ENCODE measurements at regions not wholly inside any gene's neighbourhood (a gene's known extent, or its start where the extent isn't known, plus 50 kb on each side); places are given as distances from the start of the nearest gene placed in this dataset.
A peak's percentile ranks its signal among the peaks of the same experiment; 100 is the strongest.
"Not testable (repeated sequence)": the region's sequence is repeated elsewhere in the genome, so short reads cannot be mapped to it uniquely, and the experiment has no call there.

GRCh38 chr2:83196225-83196624 is 1262.9 kb downstream of the SUCLG1 start:
- peak overlapping the region; percentile 37 for H3K9ac ChIP-seq (ENCODE audit: low read length)
- H3K9me3 ChIP-seq (ENCODE audit: control insufficient read depth, low read length), result no peaks in the 10 kb centered on the region
- peak; percentile 78 for DNase-seq (ENCODE audit: low read depth)
- H3K36me3 ChIP-seq (ENCODE audit: control insufficient read depth, insufficient read depth, low read length, severe bottlenecking), result no peaks in the 10 kb centered on the region
- H3K4me1 ChIP-seq (ENCODE audit: control insufficient read depth, insufficient read depth, low read length), result peaks cover 9% of the 10 kb centered on the region
- no peaks in the 10 kb centered on the region for H3K27me3 ChIP-seq (replicated peaks; ENCODE audit: control insufficient read depth, insufficient read depth, low read length)
- H3K4me3 ChIP-seq (ENCODE audit: low read length), result no peak overlapping the region

DNA sequence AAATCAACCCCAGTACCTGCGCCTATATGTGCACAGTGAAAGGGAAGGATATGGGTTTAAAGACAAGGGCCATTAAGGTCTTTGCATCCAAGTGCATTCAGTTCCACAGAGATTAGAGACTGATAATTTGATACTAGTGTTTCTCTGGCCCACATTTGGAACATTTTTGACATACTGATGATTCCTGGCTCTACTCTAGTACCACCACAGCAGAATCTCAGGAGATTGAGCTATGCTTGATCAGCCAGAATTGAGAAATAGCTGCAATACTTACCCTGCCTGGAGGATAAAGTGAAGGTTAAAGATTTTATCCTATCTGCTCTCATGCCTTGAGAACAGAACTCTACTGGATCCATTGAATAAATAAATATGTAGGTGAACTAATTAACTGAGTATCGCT is 1267.8 kb downstream of the SUCLG1 start:
- Histone ChIP-seq H3K9me3 (ENCODE audit: control insufficient read depth, low read length) (no peaks in the 10 kb centered on the region), H3K27me3 (replicated peaks; ENCODE audit: control insufficient read depth, insufficient read depth, low read length) (no peaks in the 10 kb centered on the region), H3K36me3 (ENCODE audit: control insufficient read depth, insufficient read depth, low read length, severe bottlenecking) (no peaks in the 10 kb centered on the region), H3K9ac (ENCODE audit: low read length) (no peak overlapping the region), H3K4me1 (ENCODE audit: control insufficient read depth, insufficient read depth, low read length) (peaks cover 9% of the 10 kb centered on the region), H3K4me3 (ENCODE audit: low read length) (no peak overlapping the region)
- peak; percentile 47 for DNase-seq (ENCODE audit: low read depth)

DNA sequence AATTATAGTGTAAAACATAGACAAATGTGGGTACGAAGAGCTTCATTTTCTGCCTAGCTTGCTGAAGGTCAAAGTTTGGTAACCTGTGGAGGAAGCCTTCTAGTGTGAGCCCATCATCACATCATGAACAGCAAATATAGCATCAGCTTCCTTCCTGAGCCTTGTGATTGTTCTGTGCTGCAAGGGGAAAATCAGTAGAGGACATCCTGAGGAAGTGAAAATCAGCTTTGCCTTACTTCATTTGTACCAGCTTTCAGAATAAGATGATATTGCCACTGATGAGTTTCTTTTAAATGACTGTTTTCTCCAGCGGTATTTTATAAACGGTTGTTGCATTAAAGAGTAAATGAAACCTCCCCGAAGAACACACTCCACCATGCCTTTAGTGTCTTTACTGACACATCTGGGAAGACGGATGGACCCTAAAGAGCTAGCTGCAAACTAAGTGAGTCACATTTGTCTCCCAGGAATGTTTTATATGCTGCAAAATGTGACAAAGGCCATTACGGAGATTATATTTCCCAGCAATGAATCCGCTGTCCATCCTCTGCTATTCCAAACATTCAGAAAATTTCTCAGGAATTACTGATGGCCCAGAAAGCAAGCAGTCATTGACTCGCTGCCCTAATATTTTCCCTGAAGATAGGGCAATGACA is 1272.8 kb downstream of the SUCLG1 start:
- H3K36me3 ChIP-seq (ENCODE audit: control insufficient read depth, insufficient read depth, low read length, severe bottlenecking), result no peaks in the 10 kb centered on the region
- H3K4me3 ChIP-seq (ENCODE audit: low read length), result no peak overlapping the region
- DNase-seq (ENCODE audit: low read depth), result no peak
- H3K9ac ChIP-seq (ENCODE audit: low read length), result no peak overlapping the region
- H3K4me1 ChIP-seq (ENCODE audit: control insufficient read depth, insufficient read depth, low read length), result no peaks in the 10 kb centered on the region
- no peaks in the 10 kb centered on the region for H3K9me3 ChIP-seq (ENCODE audit: control insufficient read depth, low read length)
- no peaks in the 10 kb centered on the region for H3K27me3 ChIP-seq (replicated peaks; ENCODE audit: control insufficient read depth, insufficient read depth, low read length)

- H3K9me3 ChIP-seq (ENCODE audit: control insufficient read depth, low read length); DNase-seq (ENCODE audit: low read depth); H3K4me1 ChIP-seq (ENCODE audit: control insufficient read depth, insufficient read depth, low read length); H3K27me3 ChIP-seq (replicated peaks; ENCODE audit: control insufficient read depth, insufficient read depth, low read length); H3K4me3 ChIP-seq (ENCODE audit: low read length); H3K36me3 ChIP-seq (ENCODE audit: control insufficient read depth, insufficient read depth, low read length, severe bottlenecking); H3K9ac ChIP-seq (ENCODE audit: low read length): not testable (repeated sequence)
These were observed 1278.1 kb downstream of the SUCLG1 start for GRCh38 chr2:83180862-83181530.

- Histone ChIP-seq H3K9ac (ENCODE audit: low read length) (no peak overlapping the region), H3K9me3 (ENCODE audit: control insufficient read depth, low read length) (no peaks in the 10 kb centered on the region), H3K4me3 (ENCODE audit: low read length) (no peak overlapping the region), H3K27me3 (replicated peaks; ENCODE audit: control insufficient read depth, insufficient read depth, low read length) (no peaks in the 10 kb centered on the region), H3K4me1 (ENCODE audit: control insufficient read depth, insufficient read depth, low read length) (peaks cover 3% of the 10 kb centered on the region), H3K36me3 (ENCODE audit: control insufficient read depth, insufficient read depth, low read length, severe bottlenecking) (no peaks in the 10 kb centered on the region)
- DNase-seq (ENCODE audit: low read depth), result no peak
These were observed 1282.5 kb downstream of the SUCLG1 start for GRCh38 chr2:83176539-83176938.

- Histone ChIP-seq H3K27me3 (replicated peaks; ENCODE audit: control insufficient read depth, insufficient read depth, low read length) (no peaks in the 10 kb centered on the region), H3K4me1 (ENCODE audit: control insufficient read depth, insufficient read depth, low read length) (peaks cover 3% of the 10 kb centered on the region), H3K9ac (ENCODE audit: low read length) (no peak overlapping the region), H3K9me3 (ENCODE audit: control insufficient read depth, low read length) (no peaks in the 10 kb centered on the region), H3K36me3 (ENCODE audit: control insufficient read depth, insufficient read depth, low read length, severe bottlenecking) (no peaks in the 10 kb centered on the region), H3K4me3 (ENCODE audit: low read length) (no peak overlapping the region)
- DNase-seq (ENCODE audit: low read depth), result peak; percentile 30
These were observed 1286.2 kb downstream of the SUCLG1 start for GRCh38 chr2:83172841-83173240.

DNA sequence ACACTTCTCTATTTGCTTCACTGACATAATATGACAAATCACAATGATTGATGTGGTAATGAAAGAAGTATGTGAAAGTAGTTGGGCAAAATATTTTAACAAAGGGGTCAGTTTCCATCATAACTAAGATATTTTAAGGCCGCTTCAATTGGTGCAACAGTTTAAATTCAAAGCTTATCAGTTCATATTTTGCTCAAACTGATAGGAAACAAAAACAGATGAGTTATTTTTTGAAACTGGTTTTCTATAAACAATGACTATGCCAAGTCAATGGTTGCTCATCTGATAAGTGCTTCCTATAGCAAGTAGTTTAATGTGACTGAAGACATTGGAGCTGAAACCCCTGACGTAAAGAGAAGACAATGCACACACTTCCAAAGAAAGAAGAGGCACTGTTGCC is 1290.7 kb downstream of the SUCLG1 start:
- Histone ChIP-seq H3K9ac (ENCODE audit: low read length) (no peak overlapping the region), H3K36me3 (ENCODE audit: control insufficient read depth, insufficient read depth, low read length, severe bottlenecking) (no peaks in the 10 kb centered on the region), H3K4me3 (ENCODE audit: low read length) (no peak overlapping the region), H3K9me3 (ENCODE audit: control insufficient read depth, low read length) (no peaks in the 10 kb centered on the region), H3K27me3 (replicated peaks; ENCODE audit: control insufficient read depth, insufficient read depth, low read length) (no peaks in the 10 kb centered on the region), H3K4me1 (ENCODE audit: control insufficient read depth, insufficient read depth, low read length) (peaks cover 3% of the 10 kb centered on the region)
- DNase-seq (ENCODE audit: low read depth), result no peak

DNA sequence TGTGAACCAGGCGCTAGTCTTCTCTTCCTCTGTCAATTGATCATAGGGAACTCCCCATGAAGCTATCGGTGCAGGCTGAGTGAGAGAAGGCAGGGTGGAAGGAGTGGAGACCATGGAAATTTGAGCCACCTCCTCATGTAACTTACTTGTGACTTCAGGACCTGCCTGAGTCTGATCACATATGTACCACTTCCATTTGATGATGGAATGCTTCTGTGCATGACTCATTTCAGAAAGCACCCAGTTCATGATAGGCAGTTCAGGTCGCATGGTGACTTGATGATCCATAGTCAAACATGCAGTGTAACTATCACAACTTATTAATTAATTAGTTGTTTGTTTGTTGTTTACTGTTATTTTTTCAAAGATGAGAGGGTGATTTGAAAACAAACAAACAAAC is 1296.7 kb downstream of the SUCLG1 start:
- H3K4me1 ChIP-seq (ENCODE audit: control insufficient read depth, insufficient read depth, low read length), result no peaks in the 10 kb centered on the region
- H3K4me3 ChIP-seq (ENCODE audit: low read length), result no peak overlapping the region
- no peaks in the 10 kb centered on the region for H3K27me3 ChIP-seq (replicated peaks; ENCODE audit: control insufficient read depth, insufficient read depth, low read length)
- H3K9me3 ChIP-seq (ENCODE audit: control insufficient read depth, low read length), result no peaks in the 10 kb centered on the region
- H3K36me3 ChIP-seq (ENCODE audit: control insufficient read depth, insufficient read depth, low read length, severe bottlenecking), result no peaks in the 10 kb centered on the region
- no peak overlapping the region for H3K9ac ChIP-seq (ENCODE audit: low read length)
- no peak for DNase-seq (ENCODE audit: low read depth)

GRCh38 chr2:83160571-83160970 is 1298.5 kb downstream of the SUCLG1 start:
- no peaks in the 10 kb centered on the region for H3K9me3 ChIP-seq (ENCODE audit: control insufficient read depth, low read length)
- H3K27me3 ChIP-seq (replicated peaks; ENCODE audit: control insufficient read depth, insufficient read depth, low read length), result no peaks in the 10 kb centered on the region
- H3K4me3 ChIP-seq (ENCODE audit: low read length), result no peak overlapping the region
- no peaks in the 10 kb centered on the region for H3K36me3 ChIP-seq (ENCODE audit: control insufficient read depth, insufficient read depth, low read length, severe bottlenecking)
- no peak overlapping the region for H3K9ac ChIP-seq (ENCODE audit: low read length)
- DNase-seq (ENCODE audit: low read depth), result no peak
- no peaks in the 10 kb centered on the region for H3K4me1 ChIP-seq (ENCODE audit: control insufficient read depth, insufficient read depth, low read length)

- DNase-seq (ENCODE audit: low read depth), result no peak
- Histone ChIP-seq H3K9ac (ENCODE audit: low read length) (no peak overlapping the region), H3K27me3 (replicated peaks; ENCODE audit: control insufficient read depth, insufficient read depth, low read length) (no peaks in the 10 kb centered on the region), H3K36me3 (ENCODE audit: control insufficient read depth, insufficient read depth, low read length, severe bottlenecking) (no peaks in the 10 kb centered on the region), H3K4me1 (ENCODE audit: control insufficient read depth, insufficient read depth, low read length) (no peaks in the 10 kb centered on the region), H3K9me3 (ENCODE audit: control insufficient read depth, low read length) (no peaks in the 10 kb centered on the region), H3K4me3 (ENCODE audit: low read length) (no peak overlapping the region)
These were observed 1303.3 kb downstream of the SUCLG1 start for GRCh38 chr2:83155826-83156225.

GRCh38 chr2:83143946-83144345 is 1315.1 kb downstream of the SUCLG1 start:
- no peak for DNase-seq (ENCODE audit: low read depth)

GRCh38 chr2:83142934-83143333 is 1316.1 kb downstream of the SUCLG1 start:
- no peak for DNase-seq (ENCODE audit: low read depth)
- Histone ChIP-seq H3K9ac (ENCODE audit: low read length) (no peak overlapping the region), H3K4me1 (ENCODE audit: control insufficient read depth, insufficient read depth, low read length) (no peaks in the 10 kb centered on the region), H3K4me3 (ENCODE audit: low read length) (no peak overlapping the region), H3K27me3 (replicated peaks; ENCODE audit: control insufficient read depth, insufficient read depth, low read length) (no peaks in the 10 kb centered on the region), H3K36me3 (ENCODE audit: control insufficient read depth, insufficient read depth, low read length, severe bottlenecking) (no peaks in the 10 kb centered on the region), H3K9me3 (ENCODE audit: control insufficient read depth, low read length) (no peaks in the 10 kb centered on the region)

More at GRCh38 chr2:83143946-83144345, 1315.1 kb downstream of the SUCLG1 start:
- Histone ChIP-seq H3K36me3 (ENCODE audit: control insufficient read depth, insufficient read depth, low read length, severe bottlenecking) (no peaks in the 10 kb centered on the region), H3K9ac (ENCODE audit: low read length) (no peak overlapping the region), H3K9me3 (ENCODE audit: control insufficient read depth, low read length) (no peaks in the 10 kb centered on the region), H3K4me3 (ENCODE audit: low read length) (no peak overlapping the region), H3K4me1 (ENCODE audit: control insufficient read depth, insufficient read depth, low read length) (no peaks in the 10 kb centered on the region), H3K27me3 (replicated peaks; ENCODE audit: control insufficient read depth, insufficient read depth, low read length) (no peaks in the 10 kb centered on the region)
